OCI-LY3 (cell line): ENCODE measurements at regions not wholly inside any gene's neighbourhood (a gene's known extent, or its start where the extent isn't known, plus 50 kb on each side); places are given as distances from the start of the nearest gene placed in this dataset.

Experiments
- CTCF ChIP-seq: fragments of 200-600, 300-600 bp; sonication (generic); IDR thresholded peaks from 2 replicates; pipeline ENCODE4 v1.5.1; 2014; ENCODE audit warnings: antibody characterized with exemption, low read length, low read depth
- EZH2phosphoT487 ChIP-seq: fragments of 200-600 bp; shearing (Covaris generic); IDR thresholded peaks from 2 replicates; pipeline ENCODE4 v1.6.1; 2018; ENCODE audit warnings: antibody characterized with exemption, mixed run types, low read depth

- TF ChIP-seq CTCF (no peak), EZH2phosphoT487 (no peak)
These were observed 906.0 kb downstream of the ADGRL2 start for GRCh38 chr1:82706741-82707140.
